Peyer's patch (tissue), 4 donors: ENCODE measurements at regions not wholly inside any gene's neighbourhood (a gene's known extent, or its start where the extent isn't known, plus 50 kb on each side); places are given as distances from the start of the nearest gene placed in this dataset.

Source experiments
- DNase-seq, 3 donors: peaks; one replicate each; pipeline ENCODE4 v3.0.0-alpha.2; 2017 to 2019
- H3K27ac ChIP-seq, 4 donors: fragments of 200-600 bp; sonication (generic); one replicate each; pipeline ENCODE4 v1.5.1; 2016 to 2019
- H3K27me3 ChIP-seq, 2 donors: fragments of 200-600 bp; sonication (generic); one replicate each; pipeline ENCODE4 v1.5.1; 2019
- H3K36me3 ChIP-seq, 3 donors: fragments of 200-600 bp; sonication (generic); one replicate each; pipeline ENCODE4 v1.5.1; 2016 to 2019
- H3K4me1 ChIP-seq, 4 donors: fragments of 200-600 bp; sonication (generic); one replicate each; pipeline ENCODE4 v1.5.1; 2016 to 2019
- H3K4me3 ChIP-seq, 4 donors: fragments of 200-600 bp; sonication (generic); 1 replicate in 3 of 4; 2 replicates in 1 of 4; pipeline ENCODE4 v1.5.1; 2016 to 2019; ENCODE audit warnings: mild to moderate bottlenecking in 1 of 4
- H3K9me3 ChIP-seq, 4 donors: fragments of 200-600 bp; sonication (generic); one replicate each; pipeline ENCODE4 v1.5.1; 2016 to 2019; ENCODE audit warnings: mild to moderate bottlenecking in 1 of 4
- CTCF ChIP-seq, 6 experiments: fragments of 450-650 bp in 4 of 6; fragments of 200-600 bp in 2 of 6; sonication (generic) in 1 of 6; IDR thresholded peaks; one replicate each; pipeline ENCODE4 v1.5.1; 2017 to 2019; ENCODE audit warnings: antibody characterized with exemption in 6 of 6, mild to moderate bottlenecking in 3 of 6, moderate library complexity in 1 of 6
- POLR2A ChIP-seq, 2 donors: fragments of 450-650 bp; IDR thresholded peaks; one replicate each; pipeline ENCODE4 v1.5.1; 2017; ENCODE audit warnings: antibody characterized with exemption in 2 of 2, mild to moderate bottlenecking in 2 of 2, moderate library complexity in 2 of 2

- no peak overlapping the region for H3K4me3 ChIP-seq
- H3K27me3 ChIP-seq, result no peaks in the 10 kb centered on the region
- peak in 1 of 3 donors; percentile 28 for DNase-seq
- no peaks in the 10 kb centered on the region for H3K4me1 ChIP-seq
- TF ChIP-seq POLR2A (IDR thresholded peaks at IDR 0.05), result no peak
- TF ChIP-seq CTCF (IDR thresholded peaks at IDR 0.05), result no peak
- no peaks in the 10 kb centered on the region for H3K36me3 ChIP-seq
- no peak overlapping the region for H3K27ac ChIP-seq
- H3K9me3 ChIP-seq, result no peaks in the 10 kb centered on the region
These were observed 231.3 kb upstream of the SHH start for GRCh38 chr7:156043416-156044178.

- no peak for TF ChIP-seq CTCF (IDR thresholded peaks at IDR 0.05)
- no peak for TF ChIP-seq POLR2A (IDR thresholded peaks at IDR 0.05)
- Histone ChIP-seq H3K36me3 (no peaks in the 10 kb centered on the region), H3K4me1 (no peaks in the 10 kb centered on the region), H3K27me3 (no peaks in the 10 kb centered on the region), H3K4me3 (no peak overlapping the region), H3K27ac (no peak overlapping the region), H3K9me3 (no peaks in the 10 kb centered on the region)
- peak in 1 of 3 donors; percentile 15 for DNase-seq
These were observed 229.1 kb upstream of the SHH start for GRCh38 chr7:156041398-156041797.

DNA sequence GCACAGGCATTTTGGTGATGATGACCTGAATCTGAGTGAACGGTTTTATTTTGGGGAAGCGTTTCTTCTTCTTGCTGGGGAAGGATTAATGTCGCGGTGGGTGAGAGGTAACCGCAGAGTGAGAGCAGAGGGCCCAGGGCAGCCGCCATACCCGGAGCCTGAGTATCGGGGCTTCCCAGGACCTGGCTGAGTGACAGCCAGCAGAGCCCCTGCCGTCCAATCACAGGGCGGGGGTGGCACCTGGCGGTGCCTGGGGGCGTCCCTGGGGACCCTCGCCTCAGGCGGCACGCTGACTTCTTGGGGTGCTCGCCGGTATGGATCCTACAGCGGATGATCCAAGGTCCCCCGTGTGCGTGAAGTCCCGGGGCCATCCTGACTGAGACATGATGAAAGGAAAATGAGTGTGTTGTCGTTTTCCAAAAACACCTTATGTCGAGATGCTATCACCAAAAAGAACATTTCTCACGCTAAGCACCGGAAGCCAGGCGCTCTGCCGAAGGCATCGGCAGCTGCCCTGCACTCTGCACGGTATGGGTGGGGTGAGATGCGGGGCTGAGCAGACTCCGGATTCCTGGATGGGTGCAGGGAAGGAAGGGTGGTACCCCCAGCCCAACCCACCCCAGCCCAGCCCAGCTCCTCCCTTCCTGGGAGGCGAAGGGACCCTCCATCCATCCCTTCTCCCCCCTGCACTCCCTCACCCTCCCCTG lies 227.9 kb upstream of the SHH start:
- peak in 1 of 3 donors; percentile 17 for DNase-seq
- H3K4me3 ChIP-seq, result no peak overlapping the region

GRCh38 chr7:156039194-156039593 lies 226.9 kb upstream of the SHH start:
- Histone ChIP-seq H3K27me3 (no peaks in the 10 kb centered on the region), H3K27ac (no peak overlapping the region), H3K4me1 (no peaks in the 10 kb centered on the region), H3K4me3 (no peak overlapping the region), H3K36me3 (no peaks in the 10 kb centered on the region), H3K9me3 (no peaks in the 10 kb centered on the region)
- TF ChIP-seq CTCF (IDR thresholded peaks at IDR 0.05), result no peak
- TF ChIP-seq POLR2A (IDR thresholded peaks at IDR 0.05), result no peak
- no peak for DNase-seq

More for the DNA sequence above, 227.9 kb upstream of the SHH start:
- Histone ChIP-seq H3K36me3 (no peaks in the 10 kb centered on the region), H3K4me1 (no peaks in the 10 kb centered on the region), H3K27me3 (no peaks in the 10 kb centered on the region), H3K27ac (no peak overlapping the region), H3K9me3 (no peaks in the 10 kb centered on the region)
- TF ChIP-seq CTCF (IDR thresholded peaks at IDR 0.05) (no peak), POLR2A (IDR thresholded peaks at IDR 0.05) (no peak)

DNA sequence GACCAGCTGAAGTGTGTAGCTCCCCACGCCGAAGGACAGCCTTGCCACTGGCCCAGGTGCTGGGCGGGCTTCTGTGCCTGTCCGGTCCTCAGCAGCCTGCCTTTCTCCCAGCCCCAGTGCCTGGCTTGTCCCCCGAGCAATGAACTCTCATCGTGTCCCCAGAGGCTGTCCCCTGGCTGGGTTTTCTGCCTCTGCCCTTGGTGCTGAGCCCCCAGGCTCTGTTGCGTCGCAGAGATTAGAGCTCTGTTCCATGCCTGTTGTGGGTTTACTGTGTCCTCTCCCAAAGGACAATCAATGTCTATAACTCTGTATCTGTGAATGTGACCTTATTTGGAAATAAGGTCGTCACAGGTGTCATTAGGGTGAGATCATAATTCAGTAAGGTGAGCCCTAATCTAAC lies 226.1 kb upstream of the SHH start:
- Histone ChIP-seq H3K36me3 (no peaks in the 10 kb centered on the region), H3K4me1 (no peaks in the 10 kb centered on the region), H3K4me3 (no peak overlapping the region), H3K27ac (no peak overlapping the region), H3K9me3 (no peaks in the 10 kb centered on the region), H3K27me3 (no peaks in the 10 kb centered on the region)
- DNase-seq, result no peak
- no peak for TF ChIP-seq POLR2A (IDR thresholded peaks at IDR 0.05)
- no peak for TF ChIP-seq CTCF (IDR thresholded peaks at IDR 0.05)
